Glutamatergic neuron (in vitro differentiated cells): ENCODE measurements at regions not wholly inside any gene's neighbourhood (a gene's known extent, or its start where the extent isn't known, plus 50 kb on each side); places are given as distances from the start of the nearest gene placed in this dataset.

Experiments
- DNase-seq: peaks from one replicate; pipeline ENCODE4 v3.0.0; 2022
- H3K27ac Mint-ChIP-seq: one replicate; pipeline ENCODE4 v1.8.0; 2020; ENCODE audit warnings: mild to moderate bottlenecking, mixed read lengths, inconsistent platforms; ENCODE audit not compliant: unreplicated experiment
- H3K27me3 Mint-ChIP-seq: one replicate; pipeline ENCODE4 v1.8.0; 2020; ENCODE audit warnings: mild to moderate bottlenecking, moderate library complexity, mixed read lengths, inconsistent platforms; ENCODE audit not compliant: unreplicated experiment
- H3K36me3 Mint-ChIP-seq: one replicate; pipeline ENCODE4 v1.8.0; 2020; ENCODE audit warnings: mild to moderate bottlenecking, mixed read lengths, inconsistent platforms; ENCODE audit not compliant: unreplicated experiment
- H3K4me1 Mint-ChIP-seq: one replicate; pipeline ENCODE4 v1.8.0; 2020; ENCODE audit warnings: mild to moderate bottlenecking, low read depth, mixed read lengths, inconsistent platforms; ENCODE audit not compliant: unreplicated experiment
- H3K4me3 Mint-ChIP-seq: one replicate; pipeline ENCODE4 v1.8.0; 2020; ENCODE audit warnings: mild to moderate bottlenecking, mixed read lengths, inconsistent platforms; ENCODE audit not compliant: unreplicated experiment
- H3K9me3 Mint-ChIP-seq: one replicate; pipeline ENCODE4 v1.8.0; 2020; ENCODE audit warnings: mild to moderate bottlenecking, moderate library complexity, mixed read lengths, inconsistent platforms; ENCODE audit not compliant: unreplicated experiment
- TF ChIP-seq, protein P1 (sequence below): fragments of 200-600 bp; sonication (generic); IDR thresholded peaks from one replicate; pipeline ENCODE4 v1.5.0; 2021; ENCODE audit not compliant: partially characterized antibody, unreplicated experiment

DNA sequence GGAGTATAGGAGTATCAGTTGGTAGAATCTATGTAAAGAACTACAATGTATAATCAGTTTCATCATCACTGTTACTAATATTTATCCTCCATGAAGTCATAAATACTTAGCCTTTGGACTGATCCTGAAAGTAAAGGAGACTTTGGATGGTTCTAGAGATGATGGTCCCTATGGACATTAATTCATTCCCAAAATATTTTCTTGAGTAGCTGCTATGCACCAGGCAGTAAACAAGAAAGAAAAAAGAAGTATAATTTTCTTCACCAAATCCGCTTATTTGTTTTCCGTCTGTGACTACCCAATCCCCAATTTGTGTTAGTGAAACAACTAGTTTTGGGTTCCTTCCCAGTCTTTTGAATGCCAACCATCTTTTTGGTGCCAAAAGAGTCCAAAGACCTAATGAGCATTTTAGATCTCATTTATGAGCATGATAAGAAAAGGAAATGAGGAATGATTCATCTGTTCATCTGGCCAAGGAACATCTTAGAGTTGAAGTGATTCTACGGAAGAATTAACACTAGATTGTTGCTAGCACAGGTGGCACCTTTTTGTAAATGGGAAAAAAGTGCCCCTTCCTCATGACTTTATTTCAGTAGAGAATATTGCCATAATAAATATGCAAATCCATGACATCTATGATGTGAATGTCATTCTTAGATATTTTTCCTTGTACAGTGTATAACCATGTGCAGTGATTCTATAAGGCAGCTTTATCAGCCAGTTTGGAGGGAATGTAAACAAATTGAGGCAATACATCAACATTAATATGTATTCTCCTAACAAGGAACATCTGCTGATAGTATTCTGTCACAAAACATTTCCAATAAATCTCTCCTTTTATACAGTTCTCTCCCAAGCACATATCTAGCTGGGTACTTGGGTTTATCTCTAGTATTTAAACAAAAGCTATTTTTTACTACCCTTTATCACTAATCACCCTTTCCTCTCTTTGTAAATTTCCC lies 85.1 kb upstream of the CCDC91 start:
- Mint-ChIP-seq H3K9me3 (no peaks in the 10 kb centered on the region), H3K36me3 (no peaks in the 10 kb centered on the region), H3K4me1 (no peaks in the 10 kb centered on the region), H3K27ac (no peak overlapping the region), H3K27me3 (no peaks in the 10 kb centered on the region), H3K4me3 (no peak overlapping the region)
- no peak for DNase-seq
- TF ChIP-seq, protein P1, sequence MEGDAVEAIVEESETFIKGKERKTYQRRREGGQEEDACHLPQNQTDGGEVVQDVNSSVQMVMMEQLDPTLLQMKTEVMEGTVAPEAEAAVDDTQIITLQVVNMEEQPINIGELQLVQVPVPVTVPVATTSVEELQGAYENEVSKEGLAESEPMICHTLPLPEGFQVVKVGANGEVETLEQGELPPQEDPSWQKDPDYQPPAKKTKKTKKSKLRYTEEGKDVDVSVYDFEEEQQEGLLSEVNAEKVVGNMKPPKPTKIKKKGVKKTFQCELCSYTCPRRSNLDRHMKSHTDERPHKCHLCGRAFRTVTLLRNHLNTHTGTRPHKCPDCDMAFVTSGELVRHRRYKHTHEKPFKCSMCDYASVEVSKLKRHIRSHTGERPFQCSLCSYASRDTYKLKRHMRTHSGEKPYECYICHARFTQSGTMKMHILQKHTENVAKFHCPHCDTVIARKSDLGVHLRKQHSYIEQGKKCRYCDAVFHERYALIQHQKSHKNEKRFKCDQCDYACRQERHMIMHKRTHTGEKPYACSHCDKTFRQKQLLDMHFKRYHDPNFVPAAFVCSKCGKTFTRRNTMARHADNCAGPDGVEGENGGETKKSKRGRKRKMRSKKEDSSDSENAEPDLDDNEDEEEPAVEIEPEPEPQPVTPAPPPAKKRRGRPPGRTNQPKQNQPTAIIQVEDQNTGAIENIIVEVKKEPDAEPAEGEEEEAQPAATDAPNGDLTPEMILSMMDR = no peak

DNA sequence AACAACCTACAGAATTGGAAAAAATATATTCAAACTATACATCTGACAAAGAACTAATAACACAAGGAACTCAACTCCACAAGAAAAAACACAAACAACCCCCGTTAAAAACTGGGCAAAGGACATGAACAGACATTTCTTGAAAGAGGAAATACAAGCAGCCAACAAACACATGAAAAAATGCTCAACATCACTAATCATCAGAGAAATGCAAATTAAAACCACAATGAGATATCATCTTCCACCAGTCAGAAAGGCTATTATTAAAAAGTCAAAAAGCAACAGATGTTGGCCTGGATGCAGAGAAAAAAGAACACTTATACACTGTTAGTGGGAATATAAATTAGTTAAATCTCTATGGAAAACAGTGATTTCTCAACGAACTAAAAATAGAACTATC lies 82.6 kb upstream of the CCDC91 start:
- DNase-seq = no peak
- TF ChIP-seq, protein P1 = no peak
- Mint-ChIP-seq H3K4me3 (no peak overlapping the region), H3K27me3 (no peaks in the 10 kb centered on the region), H3K4me1 (no peaks in the 10 kb centered on the region), H3K36me3 (no peaks in the 10 kb centered on the region), H3K27ac (no peak overlapping the region), H3K9me3 (no peaks in the 10 kb centered on the region)

- no peaks in the 10 kb centered on the region for H3K27me3 Mint-ChIP-seq
- no peak for DNase-seq
- no peaks in the 10 kb centered on the region for H3K36me3 Mint-ChIP-seq
- no peaks in the 10 kb centered on the region for H3K4me1 Mint-ChIP-seq
- no peaks in the 10 kb centered on the region for H3K9me3 Mint-ChIP-seq
- TF ChIP-seq, protein P1 = no peak
- H3K27ac Mint-ChIP-seq = no peak overlapping the region
- no peak overlapping the region for H3K4me3 Mint-ChIP-seq
These were observed 81.7 kb upstream of the CCDC91 start for GRCh38 chr12:28108599-28108998.

DNA sequence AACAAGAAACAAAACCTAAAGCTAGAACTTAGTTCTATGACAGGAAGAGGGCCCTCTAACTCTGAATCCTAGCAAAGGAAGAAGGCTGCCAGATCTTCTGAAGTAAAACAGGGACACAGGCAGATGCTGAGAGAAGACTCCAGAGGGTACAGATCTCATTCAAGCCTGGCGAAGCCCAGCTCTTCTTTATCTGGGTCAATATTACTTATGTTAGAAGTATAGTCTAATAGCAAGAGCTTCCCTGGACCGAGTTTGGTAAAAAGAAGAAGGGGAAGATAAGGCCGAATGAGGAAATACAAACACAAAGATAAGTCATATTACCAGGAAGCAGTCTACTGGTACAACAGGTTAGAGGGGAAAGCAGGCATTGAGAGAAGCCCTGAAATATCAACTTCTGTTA lies 79.9 kb upstream of the CCDC91 start:
- Mint-ChIP-seq H3K36me3 (no peaks in the 10 kb centered on the region), H3K27ac (no peak overlapping the region), H3K27me3 (peaks cover 2% of the 10 kb centered on the region), H3K4me1 (no peaks in the 10 kb centered on the region), H3K9me3 (no peaks in the 10 kb centered on the region), H3K4me3 (no peak overlapping the region)
- TF ChIP-seq, protein P1 = no peak
- DNase-seq = no peak

GRCh38 chr12:28114488-28114887 lies 75.8 kb upstream of the CCDC91 start:
- no peak overlapping the region for H3K4me3 Mint-ChIP-seq
- no peaks in the 10 kb centered on the region for H3K36me3 Mint-ChIP-seq
- H3K27ac Mint-ChIP-seq = no peak overlapping the region
- no peak for DNase-seq
- H3K27me3 Mint-ChIP-seq = peaks cover 2% of the 10 kb centered on the region
- TF ChIP-seq, protein P1 = no peak
- H3K9me3 Mint-ChIP-seq = no peaks in the 10 kb centered on the region
- H3K4me1 Mint-ChIP-seq = no peaks in the 10 kb centered on the region
